ENCODE measurements at regions not wholly inside any gene's neighbourhood (a gene's known extent, or its start where the extent isn't known, plus 50 kb on each side); places are given as distances from the start of the nearest gene placed in this dataset.

- no peak for TF ChIP-seq CTCF (IDR thresholded peaks at IDR 0.05; ENCODE audit: extremely low read depth in 1 of 2, insufficient read depth in 1 of 2, low read depth in 1 of 2, low read length in 2 of 2)
- TF ChIP-seq MAX (IDR thresholded peaks at IDR 0.05; ENCODE audit: insufficient read depth, insufficient read length), result no peak
- TF ChIP-seq POLR2A (IDR thresholded peaks at IDR 0.05; ENCODE audit: low read depth, low read length), result no peak
- TF ChIP-seq FOS (IDR thresholded peaks at IDR 0.05; ENCODE audit: borderline replicate concordance, insufficient read depth, low read length), result no peak
- no peak for TF ChIP-seq EZH2 (IDR thresholded peaks at IDR 0.05; ENCODE audit: borderline replicate concordance, low read depth, low read length, severe bottlenecking)
- no peak for TF ChIP-seq POLR2AphosphoS5 (IDR thresholded peaks at IDR 0.05; ENCODE audit: insufficient read depth, low read depth, low read length)
- TF ChIP-seq GATA2 (IDR thresholded peaks at IDR 0.05; ENCODE audit: insufficient read depth, insufficient read length, low read depth, low read length), result no peak
Observed at GRCh38 chr1:96538111-96538641, 183.4 kb upstream of the PTBP2 start.

Data from endothelial cell of umbilical vein (primary cell).